H1 (cell line): ENCODE measurements at regions not wholly inside any gene's neighbourhood (a gene's known extent, or its start where the extent isn't known, plus 50 kb on each side); places are given as distances from the start of the nearest gene placed in this dataset.

Experiments used
- CTCF ChIA-PET: fragments of 300-600 bp; sonication (Branson Sonifier 250); formaldehyde crosslinking; loops from one replicate; lab custom pipeline; 2021; ENCODE audit not compliant: partially characterized antibody; lab: Charles Lee
- POLR2A ChIA-PET: fragments of 300-600 bp; sonication (Branson Sonifier 250); formaldehyde crosslinking; loops from one replicate; lab custom pipeline; 2021; ENCODE audit warnings: inconsistent platforms; ENCODE audit not compliant: partially characterized antibody; lab: Charles Lee
- DNase-seq, 2 experiments: peaks; one replicate each; pipeline versions ENCODE4 v3.0.0 to v3.0.0-alpha.2; 2010 to 2022; ENCODE audit warnings: low spot score in 2 of 2, low read depth in 1 of 2, mixed read lengths in 1 of 2
- FAIRE-seq: peaks from 2 replicates; lab custom pipeline; 2011; peaks lifted over from hg19 to GRCh38; lab: Jason Lieb, UNC
- H2AFZ ChIP-seq: 2 replicates; pipeline ENCODE4 v1.8.1; 2012; ENCODE audit warnings: low read length, inconsistent platforms
- H2AK5ac ChIP-seq: 2 replicates; pipeline ENCODE4 v1.6.1; 2013; ENCODE audit warnings: low read depth, low read length
- H2BK120ac ChIP-seq: replicated peaks from 2 replicates; pipeline ENCODE3; 2013; ENCODE audit warnings: low read depth, low read length, inconsistent platforms
- H2BK12ac ChIP-seq: 2 replicates; pipeline ENCODE4 v1.6.1; 2013; ENCODE audit warnings: low read depth, low read length
- H2BK15ac ChIP-seq: 2 replicates; pipeline ENCODE4 v1.6.1; 2013; ENCODE audit warnings: low read length
- H2BK20ac ChIP-seq: 2 replicates; pipeline ENCODE4 v1.6.1; 2013; ENCODE audit warnings: low read length
- H2BK5ac ChIP-seq: 2 replicates; pipeline ENCODE4 v1.6.1; 2013; ENCODE audit warnings: low read depth, low read length
- H3K14ac ChIP-seq: 2 replicates; pipeline ENCODE4 v1.6.1; 2013; ENCODE audit warnings: inconsistent platforms; ENCODE audit not compliant: insufficient read length
- H3K18ac ChIP-seq: 2 replicates; pipeline ENCODE4 v1.6.1; 2013; ENCODE audit warnings: low read length; ENCODE audit errors: extremely low read depth
- H3K23ac ChIP-seq: 2 replicates; pipeline ENCODE4 v1.6.1; 2013; ENCODE audit warnings: inconsistent platforms; ENCODE audit not compliant: insufficient read length
- H3K23me2 ChIP-seq: 2 replicates; pipeline ENCODE4 v1.6.1; 2013; ENCODE audit warnings: low read depth, low read length
- H3K27ac ChIP-seq: 2 replicates; pipeline ENCODE4 v1.6.1; 2011; ENCODE audit warnings: low read depth, low read length, inconsistent platforms
- H3K27me3 ChIP-seq, 4 experiments: replicated peaks in 1 of 4; 1 replicate in 1 of 4; 2 replicates in 3 of 4; pipeline versions ENCODE4 v1.6.1 to v1.8.1; 2011 to 2013; ENCODE audit warnings: low read length in 3 of 4, mild to moderate bottlenecking in 3 of 4, inconsistent platforms in 2 of 4, mixed read lengths in 2 of 4, moderate library complexity in 1 of 4; ENCODE audit not compliant: control insufficient read depth in 3 of 4, insufficient read depth in 3 of 4; ENCODE audit errors: extremely low read depth in 1 of 4
- H3K36me3 ChIP-seq, 4 experiments: 2 replicates each; pipeline versions ENCODE4 v1.6.1 to v1.8.1; 2011 to 2013; ENCODE audit warnings: mild to moderate bottlenecking in 4 of 4, low read length in 3 of 4, moderate library complexity in 2 of 4, control low read depth in 1 of 4, inconsistent platforms in 1 of 4; ENCODE audit not compliant: insufficient read depth in 4 of 4, control insufficient read depth in 2 of 4
- H3K4ac ChIP-seq: replicated peaks from 2 replicates; pipeline ENCODE3; 2013; ENCODE audit warnings: low read length, low read depth, mixed read lengths, inconsistent platforms; ENCODE audit not compliant: insufficient read length
- H3K4me1 ChIP-seq, 4 experiments: replicated peaks in 1 of 4; 1 replicate in 1 of 4; 2 replicates in 3 of 4; pipeline versions ENCODE4 v1.6.1 to v1.8.1; 2011 to 2013; ENCODE audit warnings: low read length in 3 of 4, inconsistent platforms in 2 of 4, mixed read lengths in 1 of 4; ENCODE audit not compliant: insufficient read depth in 4 of 4, control insufficient read depth in 3 of 4
- H3K4me2 ChIP-seq, 2 experiments: 2 replicates each; pipeline versions ENCODE4 v1.6.1 to v1.8.1; 2011 to 2013; ENCODE audit warnings: low read depth in 2 of 2, low read length in 2 of 2, control low read depth in 1 of 2, inconsistent platforms in 1 of 2, mild to moderate bottlenecking in 1 of 2; ENCODE audit not compliant: insufficient read depth in 1 of 2
- H3K4me3 ChIP-seq, 4 experiments: fragments of 200-600, 300-600 bp in 1 of 4; sonication (generic), shearing (Covaris generic), sonication (Bioruptor Twin) in 1 of 4; 2 replicates each; pipeline versions ENCODE4 v1.5.1 to v1.8.1; 2011 to 2016; ENCODE audit warnings: low read length in 4 of 4, low read depth in 3 of 4, control low read depth in 2 of 4, inconsistent platforms in 2 of 4, mild to moderate bottlenecking in 2 of 4, mixed read lengths in 1 of 4, moderate library complexity in 1 of 4; ENCODE audit not compliant: insufficient read depth in 2 of 4; ENCODE audit errors: extremely low read depth in 1 of 4
- H3K56ac ChIP-seq: replicated peaks from 2 replicates; pipeline ENCODE3; 2013; ENCODE audit warnings: low read depth, mild to moderate bottlenecking, mixed read lengths, low read length, inconsistent platforms; ENCODE audit not compliant: insufficient read length
- H3K79me1 ChIP-seq: 2 replicates; pipeline ENCODE4 v1.6.1; 2013; ENCODE audit warnings: low read depth, low read length, control low read depth
- H3K79me2 ChIP-seq, 2 experiments: 2 replicates each; pipeline versions ENCODE4 v1.6.1 to v1.8.1; 2012 to 2013; ENCODE audit warnings: low read length in 2 of 2, mild to moderate bottlenecking in 2 of 2, inconsistent platforms in 1 of 2; ENCODE audit not compliant: insufficient read depth in 2 of 2, control insufficient read depth in 1 of 2
- H3K9ac ChIP-seq, 4 experiments: replicated peaks in 1 of 4; 1 replicate in 1 of 4; 2 replicates in 3 of 4; pipeline versions ENCODE4 v1.6.1 to v1.8.1; 2011 to 2013; ENCODE audit warnings: low read depth in 3 of 4, low read length in 3 of 4, control low read depth in 2 of 4, mild to moderate bottlenecking in 2 of 4, moderate library complexity in 2 of 4, inconsistent platforms in 1 of 4; ENCODE audit errors: extremely low read depth in 1 of 4
- H3K9me3 ChIP-seq, 2 experiments: 2 replicates each; pipeline versions ENCODE4 v1.6.1 to v1.8.1; 2012 to 2013; ENCODE audit warnings: mild to moderate bottlenecking in 2 of 2, moderate library complexity in 2 of 2, control low read depth in 1 of 2, inconsistent platforms in 1 of 2, low read depth in 1 of 2, low read length in 1 of 2, mixed read lengths in 1 of 2; ENCODE audit not compliant: insufficient read depth in 2 of 2
- H4K20me1 ChIP-seq, 2 experiments: replicated peaks in 1 of 2; 2 replicates each; pipeline versions ENCODE3 to v1.8.1; 2011 to 2013; ENCODE audit warnings: inconsistent platforms in 2 of 2, low read length in 2 of 2, mild to moderate bottlenecking in 1 of 2; ENCODE audit not compliant: insufficient read depth in 2 of 2, control insufficient read depth in 1 of 2
- H4K5ac ChIP-seq: 2 replicates; pipeline ENCODE4 v1.6.1; 2013; ENCODE audit warnings: low read length, low read depth, mixed read lengths, inconsistent platforms; ENCODE audit not compliant: insufficient read length
- H4K8ac ChIP-seq: 2 replicates; pipeline ENCODE4 v1.8.0; 2013; ENCODE audit warnings: mild to moderate bottlenecking, moderate library complexity, low read length, inconsistent platforms; ENCODE audit not compliant: insufficient read depth; ENCODE audit errors: extremely low read depth
- H4K91ac ChIP-seq: replicated peaks from 2 replicates; pipeline ENCODE3; 2013; ENCODE audit warnings: low read length, mixed read lengths, inconsistent platforms; ENCODE audit not compliant: insufficient read length
- EGR1 ChIP-seq: IDR thresholded peaks from 2 replicates; pipeline ENCODE4 v1.6.1; 2011; ENCODE audit warnings: low read depth, low read length, borderline replicate concordance
- WGBS, 2 experiments: shearing (Covaris generic) in 1 of 2; methylation state at CpG; one replicate each; pipeline versions ENCODE4 v1.1.6 to v1.1.7; 2013 to 2015; ENCODE audit warnings: low lambda C conversion rate in 2 of 2, mixed read lengths in 2 of 2, inconsistent platforms in 1 of 2, low coverage in 1 of 2, missing lambda C conversion rate in 1 of 2; ENCODE audit not compliant: insufficient replicate concordance in 2 of 2, insufficient coverage in 1 of 2, insufficient read length in 1 of 2; ENCODE audit errors: extremely low coverage in 1 of 2, missing lambda C conversion rate in 1 of 2; 5-methylcytosine and 5-hydroxymethylcytosine counted together

GRCh38 chr12:58143498-58143995 is 202.2 kb downstream of the ATP23 start:
- DNase-seq (no peak), FAIRE-seq (no peak)
- Histone ChIP-seq H3K4me3 (no peak overlapping the region), H3K56ac (no peak overlapping the region), H3K36me3 (no peaks in the 10 kb centered on the region), H2AK5ac (no peak overlapping the region), H2BK12ac (no peak overlapping the region), H3K9ac (no peak overlapping the region), H3K4me1 (peaks cover 0 to 7% (median 4%) of the 10 kb centered on the region in 4 experiments; a peak in 4 of 7 replicates), H4K91ac (no peak overlapping the region), H3K79me2 (no peaks in the 10 kb centered on the region), H3K23me2 (no peaks in the 10 kb centered on the region), H3K4me2 (no peak overlapping the region), H2AFZ (no peak overlapping the region), H3K27ac (no peak overlapping the region), H3K79me1 (no peaks in the 10 kb centered on the region), H2BK120ac (no peak overlapping the region), H4K20me1 (no peaks in the 10 kb centered on the region), H3K9me3 (no peaks in the 10 kb centered on the region), H3K14ac (no peak overlapping the region), H3K27me3 (no peaks in the 10 kb centered on the region), H4K5ac (no peak overlapping the region), H3K23ac (no peak overlapping the region), H2BK20ac (no peak overlapping the region; the same call in 1 of the 2 replicates), H4K8ac (no peak overlapping the region), H3K18ac (no peak overlapping the region), H2BK15ac (no peak overlapping the region), H3K4ac (no peak overlapping the region), H2BK5ac (no peak overlapping the region)
- ChIA-PET POLR2A (no interaction called here), CTCF (no interaction called here)
- WGBS, 2 experiments = 92% methylated on average over 6 of the region's 6 CpGs; no CpG with 5 or more reads in 1 of the 2 experiments
- TF ChIP-seq EGR1 = no peak
